H9 (cell line): ENCODE measurements at regions not wholly inside any gene's neighbourhood (a gene's known extent, or its start where the extent isn't known, plus 50 kb on each side); places are given as distances from the start of the nearest gene placed in this dataset.

ENCODE experiments used
- DNase-seq: peaks from one replicate; pipeline ENCODE4 v3.0.0-alpha.2; 2017
- H2AFZ ChIP-seq: one replicate; pipeline ENCODE4 v1.6.1; 2013; ENCODE audit warnings: mild to moderate bottlenecking, low read length, control low read depth, moderate library complexity
- H2AK5ac ChIP-seq: 2 replicates; pipeline ENCODE4 v1.6.1; 2013; ENCODE audit warnings: low read length, control low read depth, mixed read lengths; ENCODE audit not compliant: insufficient read length
- H2BK120ac ChIP-seq: one replicate; pipeline ENCODE4 v1.6.1; 2013; ENCODE audit warnings: low read depth, mild to moderate bottlenecking, low read length, control low read depth, inconsistent platforms; ENCODE audit not compliant: poor library complexity, severe bottlenecking
- H2BK12ac ChIP-seq: 2 replicates; pipeline ENCODE4 v1.6.1; 2013; ENCODE audit warnings: low read length, control low read depth, mixed read lengths, low read depth; ENCODE audit not compliant: insufficient read length
- H2BK15ac ChIP-seq: 2 replicates; pipeline ENCODE4 v1.6.1; 2013; ENCODE audit warnings: low read depth, low read length, control low read depth
- H2BK20ac ChIP-seq: one replicate; pipeline ENCODE4 v1.6.1; 2013; ENCODE audit warnings: low read depth, mild to moderate bottlenecking, low read length, control low read depth, inconsistent platforms; ENCODE audit not compliant: poor library complexity, severe bottlenecking
- H2BK5ac ChIP-seq: 2 replicates; pipeline ENCODE4 v1.6.1; 2013; ENCODE audit warnings: low read length, control low read depth, mixed read lengths; ENCODE audit not compliant: insufficient read length
- H3K14ac ChIP-seq: 2 replicates; pipeline ENCODE4 v1.6.1; 2013; ENCODE audit warnings: low read length, control low read depth; ENCODE audit not compliant: insufficient read depth
- H3K18ac ChIP-seq: 2 replicates; pipeline ENCODE4 v1.6.1; 2013; ENCODE audit warnings: low read depth, mild to moderate bottlenecking, mixed read lengths, low read length, control low read depth; ENCODE audit not compliant: insufficient read length
- H3K23ac ChIP-seq: 2 replicates; pipeline ENCODE4 v1.6.1; 2013; ENCODE audit warnings: low read length, control low read depth, mixed read lengths, low read depth; ENCODE audit not compliant: insufficient read length
- H3K23me2 ChIP-seq: 2 replicates; pipeline ENCODE4 v1.6.1; 2013; ENCODE audit warnings: low read depth, mild to moderate bottlenecking, mixed read lengths, low read length, control low read depth; ENCODE audit not compliant: insufficient read length, poor library complexity, severe bottlenecking
- H3K27ac ChIP-seq: 2 replicates; pipeline ENCODE4 v1.5.1; 2013; ENCODE audit warnings: low read length, control low read depth, mixed read lengths, low read depth; ENCODE audit not compliant: insufficient read length
- H3K27me3 ChIP-seq: 2 replicates; pipeline ENCODE4 v1.6.1; 2013; ENCODE audit warnings: low read length, control low read depth, inconsistent platforms; ENCODE audit not compliant: insufficient read depth
- H3K4ac ChIP-seq: 2 replicates; pipeline ENCODE4 v1.6.1; 2013; ENCODE audit warnings: low read depth, mild to moderate bottlenecking, control low read depth, inconsistent platforms, low read length, moderate library complexity
- H3K4me1 ChIP-seq: 2 replicates; pipeline ENCODE4 v1.6.1; 2013; ENCODE audit warnings: low read length, control low read depth, inconsistent platforms; ENCODE audit not compliant: insufficient read depth
- H3K4me2 ChIP-seq: 2 replicates; pipeline ENCODE4 v1.6.1; 2013; ENCODE audit warnings: low read length, control low read depth, mixed read lengths; ENCODE audit not compliant: insufficient read length, insufficient read depth
- H3K56ac ChIP-seq: 2 replicates; pipeline ENCODE4 v1.6.1; 2013; ENCODE audit warnings: low read depth, mild to moderate bottlenecking, mixed read lengths, low read length, control low read depth; ENCODE audit not compliant: insufficient read length
- H3K79me1 ChIP-seq: 2 replicates; pipeline ENCODE4 v1.6.1; 2013; ENCODE audit warnings: low read depth, mild to moderate bottlenecking, moderate library complexity, low read length, control low read depth, inconsistent platforms; ENCODE audit not compliant: insufficient read depth, poor library complexity, severe bottlenecking
- H3K79me2 ChIP-seq: 2 replicates; pipeline ENCODE4 v1.6.1; 2013; ENCODE audit warnings: low read length, control low read depth, inconsistent platforms; ENCODE audit not compliant: insufficient read depth
- H3K9ac ChIP-seq: 2 replicates; pipeline ENCODE4 v1.6.1; 2013; ENCODE audit warnings: low read length, control low read depth, mixed read lengths; ENCODE audit not compliant: insufficient read length; ENCODE audit errors: extremely low read depth
- H3K9me3 ChIP-seq: one replicate; pipeline ENCODE4 v1.6.1; 2013; ENCODE audit warnings: low read depth, low read length, inconsistent platforms; ENCODE audit not compliant: control insufficient read depth
- H3T11ph ChIP-seq: one replicate; pipeline ENCODE4 v1.6.1; 2013; ENCODE audit warnings: mild to moderate bottlenecking, low read length, control low read depth, inconsistent platforms
- H4K20me1 ChIP-seq: one replicate; pipeline ENCODE4 v1.6.1; 2013; ENCODE audit not compliant: control insufficient read depth, insufficient read length, insufficient read depth
- H4K5ac ChIP-seq: 2 replicates; pipeline ENCODE4 v1.6.1; 2013; ENCODE audit warnings: low read depth, mild to moderate bottlenecking, mixed read lengths, low read length, control low read depth; ENCODE audit not compliant: insufficient read length
- H4K8ac ChIP-seq: replicated peaks from 2 replicates; pipeline ENCODE4 v1.6.1; 2013; ENCODE audit warnings: low read length, control low read depth, mixed read lengths, low read depth; ENCODE audit not compliant: insufficient read length
- H4K91ac ChIP-seq: 2 replicates; pipeline ENCODE4 v1.6.1; 2013; ENCODE audit warnings: low read depth, mild to moderate bottlenecking, moderate library complexity, mixed read lengths, low read length, control low read depth; ENCODE audit not compliant: insufficient read length
- H3K27ac Mint-ChIP-seq, 3 experiments: 2 replicates in 2 of 3; 3 replicates in 1 of 3; pipeline ENCODE4 v1.8.0; 2020 to 2021; ENCODE audit warnings: mixed read lengths in 3 of 3, mild to moderate bottlenecking in 1 of 3, moderate library complexity in 1 of 3
- H3K27me3 Mint-ChIP-seq: 2 replicates; pipeline ENCODE4 v1.8.0; 2021; ENCODE audit warnings: low read depth, mild to moderate bottlenecking, moderate library complexity, mixed read lengths
- H3K36me3 Mint-ChIP-seq, 3 experiments: 2 replicates in 2 of 3; 3 replicates in 1 of 3; pipeline ENCODE4 v1.8.0; 2020 to 2021; ENCODE audit warnings: low read depth in 3 of 3, mixed read lengths in 3 of 3; ENCODE audit not compliant: insufficient read depth in 1 of 3
- H3K4me1 Mint-ChIP-seq, 2 experiments: 2 replicates each; pipeline ENCODE4 v1.8.0; 2020; ENCODE audit warnings: mixed read lengths in 2 of 2
- H3K4me3 Mint-ChIP-seq, 2 experiments: 2 replicates in 1 of 2; 3 replicates in 1 of 2; pipeline ENCODE4 v1.8.0; 2020 to 2021; ENCODE audit warnings: mild to moderate bottlenecking in 2 of 2, mixed read lengths in 2 of 2, moderate library complexity in 1 of 2
- H3K9me3 Mint-ChIP-seq, 2 experiments: 2 replicates in 1 of 2; 3 replicates in 1 of 2; pipeline ENCODE4 v1.8.0; 2020; ENCODE audit warnings: mild to moderate bottlenecking in 2 of 2, mixed read lengths in 2 of 2, moderate library complexity in 1 of 2
- WGBS: extraction: QIAGEN DNeasy Blood & Tissue Kit; methylation state at CpG from one replicate; pipeline ENCODE4 v1.1.7; 2013; ENCODE audit warnings: missing lambda C conversion rate, low lambda C conversion rate, mixed read lengths; ENCODE audit not compliant: insufficient read length; ENCODE audit errors: extremely low coverage; 5-methylcytosine and 5-hydroxymethylcytosine counted together
- TF ChIP-seq, protein P1 (sequence below): fragments of 200-600 bp; sonication (generic); conservative IDR thresholded peaks from 3 replicates; pipeline ENCODE4 v1.8.0; 2021; ENCODE audit warnings: antibody characterized with exemption, mild to moderate bottlenecking

DNA sequence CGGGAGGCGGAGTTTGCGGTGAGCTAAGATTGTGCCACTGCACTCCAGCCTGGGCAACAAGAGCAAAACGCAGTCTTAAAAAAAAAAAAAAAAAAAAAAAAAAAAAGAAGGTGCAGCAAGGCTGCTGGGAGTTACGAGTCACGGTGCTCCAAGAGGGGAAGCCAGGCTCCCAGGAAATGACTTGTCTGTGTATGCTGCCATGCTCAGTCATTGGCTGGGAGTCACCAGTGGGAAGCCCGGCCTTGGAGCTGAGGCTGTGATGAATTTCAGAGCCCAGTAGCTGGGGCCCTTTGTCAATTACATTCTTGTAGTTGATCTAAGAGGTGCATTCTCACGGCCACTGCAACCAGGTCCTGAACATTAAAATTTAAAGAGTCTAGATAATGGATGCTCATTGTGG, 1105.1 kb upstream of the TENM3 start:
- H4K8ac ChIP-seq = no peak overlapping the region
- no peak overlapping the region for H2BK5ac ChIP-seq
- no peak overlapping the region for H3K56ac ChIP-seq
- no peak overlapping the region for H3K27ac ChIP-seq
- DNase-seq = no peak
- H3K4me1 ChIP-seq = no peaks in the 10 kb centered on the region
- H3K27me3 ChIP-seq = no peaks in the 10 kb centered on the region
- H2BK12ac ChIP-seq = no peak overlapping the region
- H3K36me3 Mint-ChIP-seq = no peaks in the 10 kb centered on the region
- no peak overlapping the region for H3K4ac ChIP-seq
- no peak overlapping the region for H2BK15ac ChIP-seq
- no peak overlapping the region for H2AFZ ChIP-seq
- no peak overlapping the region for H3K23ac ChIP-seq
- H2BK120ac ChIP-seq = no peak overlapping the region
- H3T11ph ChIP-seq = no peak overlapping the region
- H3K14ac ChIP-seq = no peak overlapping the region
- H3K27me3 Mint-ChIP-seq = no peaks in the 10 kb centered on the region; the same call in 1 of the 2 replicates
- H4K91ac ChIP-seq = no peak overlapping the region
- no peak overlapping the region for H2BK20ac ChIP-seq
- no peak overlapping the region for H2AK5ac ChIP-seq
- H3K23me2 ChIP-seq = no peaks in the 10 kb centered on the region
- no peaks in the 10 kb centered on the region for H3K9me3 ChIP-seq
- TF ChIP-seq, protein P1, sequence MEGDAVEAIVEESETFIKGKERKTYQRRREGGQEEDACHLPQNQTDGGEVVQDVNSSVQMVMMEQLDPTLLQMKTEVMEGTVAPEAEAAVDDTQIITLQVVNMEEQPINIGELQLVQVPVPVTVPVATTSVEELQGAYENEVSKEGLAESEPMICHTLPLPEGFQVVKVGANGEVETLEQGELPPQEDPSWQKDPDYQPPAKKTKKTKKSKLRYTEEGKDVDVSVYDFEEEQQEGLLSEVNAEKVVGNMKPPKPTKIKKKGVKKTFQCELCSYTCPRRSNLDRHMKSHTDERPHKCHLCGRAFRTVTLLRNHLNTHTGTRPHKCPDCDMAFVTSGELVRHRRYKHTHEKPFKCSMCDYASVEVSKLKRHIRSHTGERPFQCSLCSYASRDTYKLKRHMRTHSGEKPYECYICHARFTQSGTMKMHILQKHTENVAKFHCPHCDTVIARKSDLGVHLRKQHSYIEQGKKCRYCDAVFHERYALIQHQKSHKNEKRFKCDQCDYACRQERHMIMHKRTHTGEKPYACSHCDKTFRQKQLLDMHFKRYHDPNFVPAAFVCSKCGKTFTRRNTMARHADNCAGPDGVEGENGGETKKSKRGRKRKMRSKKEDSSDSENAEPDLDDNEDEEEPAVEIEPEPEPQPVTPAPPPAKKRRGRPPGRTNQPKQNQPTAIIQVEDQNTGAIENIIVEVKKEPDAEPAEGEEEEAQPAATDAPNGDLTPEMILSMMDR = no peak
- no peak overlapping the region for H3K4me3 Mint-ChIP-seq
- H3K9me3 Mint-ChIP-seq = no peaks in the 10 kb centered on the region; a peak in 1 of 5 replicates
- no peaks in the 10 kb centered on the region for H3K79me1 ChIP-seq
- no peak overlapping the region for H4K5ac ChIP-seq
- peaks cover 4% of the 10 kb centered on the region in 2 experiments; a peak in 3 of 4 replicates for H3K4me1 Mint-ChIP-seq
- H3K18ac ChIP-seq = no peak overlapping the region
- no peak overlapping the region for H3K4me2 ChIP-seq
- H3K79me2 ChIP-seq = no peaks in the 10 kb centered on the region
- H4K20me1 ChIP-seq = no peaks in the 10 kb centered on the region
- no peak overlapping the region for H3K27ac Mint-ChIP-seq
- no peak overlapping the region for H3K9ac ChIP-seq
- no CpG with 5 or more reads among the region's 8 CpGs for WGBS
